ENCODE measurements at regions not wholly inside any gene's neighbourhood (a gene's known extent, or its start where the extent isn't known, plus 50 kb on each side); places are given as distances from the start of the nearest gene placed in this dataset.

DNA sequence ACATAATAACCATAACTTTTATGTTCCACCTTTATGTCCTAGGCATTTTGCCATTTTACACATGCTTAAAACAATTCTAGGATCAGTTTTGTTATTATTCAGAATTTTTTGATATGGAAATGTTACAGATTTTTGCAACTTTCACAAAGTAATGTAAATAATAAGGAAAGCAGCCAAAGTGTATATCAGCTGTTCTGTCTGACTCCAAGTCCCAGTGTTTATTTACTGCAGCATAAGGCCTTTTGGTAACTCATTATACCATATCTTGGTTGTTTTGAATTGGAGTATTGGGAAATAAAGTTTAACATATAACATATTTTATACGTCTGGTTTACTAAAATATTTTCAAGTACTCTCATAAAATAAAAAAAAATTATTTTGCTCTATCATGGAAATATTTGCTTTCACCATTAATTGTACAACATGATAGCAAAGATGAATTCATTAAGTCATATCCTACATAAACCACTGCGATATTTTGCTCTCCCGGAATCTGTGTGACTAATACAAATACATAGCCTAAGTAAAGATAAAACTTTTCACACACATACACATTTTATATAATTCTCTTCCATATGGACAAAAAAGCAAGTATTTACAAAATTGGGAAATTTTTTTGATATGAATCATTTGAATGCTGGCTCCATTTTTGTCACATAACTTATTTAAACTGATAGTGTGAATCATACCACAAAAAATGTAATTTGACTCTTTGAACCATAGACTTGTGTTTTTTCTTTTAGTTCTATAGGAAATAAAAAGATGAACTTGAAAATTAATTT is 399.0 kb downstream of the PABPC4L start:
- no peak overlapping the region for H3K4me3 Mint-ChIP-seq (ENCODE audit: unreplicated experiment)
- TF ChIP-seq, protein P1, sequence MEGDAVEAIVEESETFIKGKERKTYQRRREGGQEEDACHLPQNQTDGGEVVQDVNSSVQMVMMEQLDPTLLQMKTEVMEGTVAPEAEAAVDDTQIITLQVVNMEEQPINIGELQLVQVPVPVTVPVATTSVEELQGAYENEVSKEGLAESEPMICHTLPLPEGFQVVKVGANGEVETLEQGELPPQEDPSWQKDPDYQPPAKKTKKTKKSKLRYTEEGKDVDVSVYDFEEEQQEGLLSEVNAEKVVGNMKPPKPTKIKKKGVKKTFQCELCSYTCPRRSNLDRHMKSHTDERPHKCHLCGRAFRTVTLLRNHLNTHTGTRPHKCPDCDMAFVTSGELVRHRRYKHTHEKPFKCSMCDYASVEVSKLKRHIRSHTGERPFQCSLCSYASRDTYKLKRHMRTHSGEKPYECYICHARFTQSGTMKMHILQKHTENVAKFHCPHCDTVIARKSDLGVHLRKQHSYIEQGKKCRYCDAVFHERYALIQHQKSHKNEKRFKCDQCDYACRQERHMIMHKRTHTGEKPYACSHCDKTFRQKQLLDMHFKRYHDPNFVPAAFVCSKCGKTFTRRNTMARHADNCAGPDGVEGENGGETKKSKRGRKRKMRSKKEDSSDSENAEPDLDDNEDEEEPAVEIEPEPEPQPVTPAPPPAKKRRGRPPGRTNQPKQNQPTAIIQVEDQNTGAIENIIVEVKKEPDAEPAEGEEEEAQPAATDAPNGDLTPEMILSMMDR (IDR thresholded peaks at IDR 0.05), result no peak
- H3K27ac Mint-ChIP-seq (ENCODE audit: unreplicated experiment), result no peak overlapping the region
- H3K36me3 Mint-ChIP-seq (ENCODE audit: low read depth), result no peaks in the 10 kb centered on the region
- no peaks in the 10 kb centered on the region for H3K9me3 Mint-ChIP-seq (ENCODE audit: low read depth)
- H3K27me3 Mint-ChIP-seq (ENCODE audit: low read depth), result no peaks in the 10 kb centered on the region
- peaks cover 13% of the 10 kb centered on the region for H3K4me1 Mint-ChIP-seq (ENCODE audit: low read depth)
- DNase-seq (ENCODE audit: low spot score), result no peak

GRCh38 chr4:133801883-133802282 is 399.7 kb downstream of the PABPC4L start:
- no peak for DNase-seq (ENCODE audit: low spot score)
- Mint-ChIP-seq H3K36me3 (ENCODE audit: low read depth) (no peaks in the 10 kb centered on the region), H3K9me3 (ENCODE audit: low read depth) (no peaks in the 10 kb centered on the region), H3K27ac (ENCODE audit: unreplicated experiment) (no peak overlapping the region), H3K4me3 (ENCODE audit: unreplicated experiment) (no peak overlapping the region), H3K4me1 (ENCODE audit: low read depth) (peaks cover 13% of the 10 kb centered on the region), H3K27me3 (ENCODE audit: low read depth) (no peaks in the 10 kb centered on the region)
- TF ChIP-seq, protein P1 (IDR thresholded peaks at IDR 0.05), result no peak

DNA sequence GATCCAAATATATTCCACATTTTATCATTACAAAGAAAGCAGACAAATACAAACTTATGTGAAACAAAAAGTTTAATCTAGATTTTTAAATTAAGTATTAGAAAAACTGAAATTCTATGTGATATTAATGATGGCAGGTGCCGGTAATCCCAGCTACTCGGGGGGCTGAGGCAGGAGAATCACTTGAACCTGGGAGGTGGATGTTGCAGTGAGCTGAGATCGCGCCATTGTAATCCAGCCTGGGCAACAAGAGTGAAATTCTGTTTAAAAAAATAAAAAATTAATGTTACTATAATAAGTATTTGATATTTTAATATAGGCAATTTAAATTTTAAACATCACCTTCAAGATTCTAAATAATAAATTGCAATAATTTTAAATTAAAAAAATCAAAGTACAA is 400.6 kb downstream of the PABPC4L start:
- Mint-ChIP-seq H3K4me1 (ENCODE audit: low read depth) (peaks cover 13% of the 10 kb centered on the region), H3K4me3 (ENCODE audit: unreplicated experiment) (no peak overlapping the region), H3K27me3 (ENCODE audit: low read depth) (no peaks in the 10 kb centered on the region), H3K27ac (ENCODE audit: unreplicated experiment) (no peak overlapping the region), H3K36me3 (ENCODE audit: low read depth) (no peaks in the 10 kb centered on the region), H3K9me3 (ENCODE audit: low read depth) (no peaks in the 10 kb centered on the region)
- no peak for DNase-seq (ENCODE audit: low spot score)
- TF ChIP-seq, protein P1 (IDR thresholded peaks at IDR 0.05), result no peak

DNA sequence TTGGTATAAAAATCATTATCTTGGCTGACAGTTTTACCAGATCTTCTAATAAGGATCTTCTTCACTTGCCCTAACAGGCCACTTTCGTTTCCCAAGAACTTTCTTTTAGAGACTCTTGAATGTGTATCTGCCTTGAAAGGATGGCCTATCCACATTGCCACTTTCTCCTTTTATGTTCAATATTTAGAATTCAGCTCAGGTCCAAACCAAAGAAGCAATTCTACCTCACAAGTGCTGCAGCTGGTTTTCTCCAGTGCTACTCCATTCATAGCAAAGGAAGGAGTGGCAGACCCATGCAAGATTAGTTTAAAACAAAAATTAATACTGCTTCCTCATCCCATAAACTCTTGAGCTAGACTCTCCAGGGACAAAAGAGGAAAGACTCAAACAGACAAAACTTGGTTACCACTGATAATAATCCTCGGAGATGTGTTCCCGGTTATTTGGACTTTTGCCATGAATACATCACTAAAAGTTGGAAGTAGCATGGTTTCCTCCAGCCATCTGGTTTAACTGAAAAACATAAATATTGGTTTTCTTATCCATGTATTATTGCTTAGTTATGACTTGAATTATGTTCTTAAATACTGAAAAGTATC is 401.8 kb downstream of the PABPC4L start:
- H3K27me3 Mint-ChIP-seq (ENCODE audit: low read depth), result no peaks in the 10 kb centered on the region
- H3K4me1 Mint-ChIP-seq (ENCODE audit: low read depth), result peaks cover 13% of the 10 kb centered on the region
- no peak overlapping the region for H3K4me3 Mint-ChIP-seq (ENCODE audit: unreplicated experiment)
- no peaks in the 10 kb centered on the region for H3K36me3 Mint-ChIP-seq (ENCODE audit: low read depth)
- no peak for DNase-seq (ENCODE audit: low spot score)
- TF ChIP-seq, protein P1 (IDR thresholded peaks at IDR 0.05), result no peak
- H3K27ac Mint-ChIP-seq (ENCODE audit: unreplicated experiment), result no peak overlapping the region
- no peaks in the 10 kb centered on the region for H3K9me3 Mint-ChIP-seq (ENCODE audit: low read depth)

DNA sequence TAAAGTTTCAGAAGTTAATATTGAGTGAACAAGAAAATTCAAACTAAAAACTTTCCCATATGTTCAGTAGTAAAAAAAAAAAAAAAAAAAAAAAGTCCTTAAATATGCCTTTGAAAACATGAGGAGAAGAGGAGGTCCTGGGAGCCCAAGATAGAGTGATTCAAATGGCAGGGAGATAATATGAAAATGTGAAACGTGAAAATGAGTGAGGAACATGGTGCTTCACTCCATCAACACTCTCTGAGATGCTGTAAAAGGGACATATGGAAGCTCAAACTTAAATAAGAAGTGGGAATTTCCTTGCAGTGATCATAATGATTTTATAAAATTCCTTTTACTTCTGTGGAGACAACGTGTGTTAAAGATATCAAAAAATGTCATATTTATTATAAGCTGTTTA is 423.9 kb downstream of the PABPC4L start:
- H3K27ac Mint-ChIP-seq (ENCODE audit: unreplicated experiment), result no peak overlapping the region
- DNase-seq (ENCODE audit: low spot score), result no peak
- peaks cover 8% of the 10 kb centered on the region for H3K4me1 Mint-ChIP-seq (ENCODE audit: low read depth)
- no peak overlapping the region for H3K4me3 Mint-ChIP-seq (ENCODE audit: unreplicated experiment)
- no peaks in the 10 kb centered on the region for H3K36me3 Mint-ChIP-seq (ENCODE audit: low read depth)
- H3K9me3 Mint-ChIP-seq (ENCODE audit: low read depth), result peaks cover 4% of the 10 kb centered on the region
- no peaks in the 10 kb centered on the region for H3K27me3 Mint-ChIP-seq (ENCODE audit: low read depth)
- TF ChIP-seq, protein P1 (IDR thresholded peaks at IDR 0.05), result no peak
